NCI-H526 (cell line): ENCODE measurements at regions not wholly inside any gene's neighbourhood (a gene's known extent, or its start where the extent isn't known, plus 50 kb on each side); places are given as distances from the start of the nearest gene placed in this dataset.
"Not testable (repeated sequence)": the region's sequence is repeated elsewhere in the genome, so short reads cannot be mapped to it uniquely, and the experiment has no call there.

Experiments
- DNase-seq, 2 experiments: peaks; one replicate each; lab custom pipeline; 2025; lab: John Stamatoyannopoulos, UW

DNA sequence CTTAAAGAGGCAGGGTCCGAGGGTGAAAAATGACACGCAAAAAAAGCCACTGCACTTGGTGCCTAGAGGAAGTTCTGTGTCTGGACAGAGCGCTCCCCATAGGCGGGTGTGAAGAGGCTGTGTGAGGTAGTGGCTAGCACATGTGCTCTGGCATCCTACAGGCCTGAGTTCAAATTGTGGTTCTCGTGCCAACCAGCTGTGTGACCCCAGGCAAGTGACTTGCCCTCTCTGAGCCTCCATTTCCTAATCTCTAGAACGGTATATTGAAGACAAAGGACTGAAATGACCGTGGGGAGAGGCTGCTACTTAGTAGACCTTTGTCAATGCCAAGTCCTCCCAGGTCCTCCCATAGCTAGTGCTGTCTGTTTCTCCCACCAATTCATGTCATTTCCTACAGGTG lies 79.1 kb upstream of the MYL10 start:
- DNase-seq = no peak

DNA sequence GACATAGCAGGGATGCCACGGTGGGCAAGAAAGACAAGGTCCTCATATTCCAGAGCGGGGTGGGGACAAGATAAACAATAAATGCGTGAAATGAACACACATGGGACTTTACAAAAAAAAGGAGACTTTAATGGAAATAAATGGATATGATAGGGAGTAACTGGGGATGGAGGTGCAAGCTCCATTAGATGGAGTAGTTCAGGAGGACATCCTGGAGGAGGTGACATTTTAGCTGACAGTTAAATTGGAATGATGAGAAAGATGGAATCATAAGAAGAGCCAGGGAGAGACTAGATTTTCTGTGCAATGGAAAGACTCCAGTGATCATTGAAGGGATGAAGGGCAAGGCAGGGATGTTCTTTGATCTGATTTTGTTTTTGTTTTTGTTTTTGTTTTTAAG lies 83.6 kb upstream of the MYL10 start:
- no peak for DNase-seq

DNA sequence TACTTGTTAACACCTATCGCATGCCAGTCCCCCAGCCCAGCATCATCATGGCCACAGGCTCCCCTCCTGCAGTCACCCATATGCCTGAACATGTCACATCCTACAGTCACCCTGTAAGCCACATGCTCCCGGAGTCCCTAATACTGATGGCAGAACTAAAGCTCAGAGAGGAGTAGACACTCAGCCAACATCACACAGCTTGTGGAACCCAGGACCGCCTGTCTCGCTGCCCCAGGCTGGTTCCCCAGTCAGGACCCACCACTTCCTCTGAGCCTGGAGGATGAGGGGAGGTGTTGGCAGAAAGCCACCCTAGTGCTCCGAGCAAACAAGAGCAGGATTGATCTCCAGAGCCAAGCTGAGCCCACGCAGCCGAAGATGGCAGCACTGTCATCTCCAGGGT lies 85.0 kb upstream of the MYL10 start:
- DNase-seq = no peak

DNA sequence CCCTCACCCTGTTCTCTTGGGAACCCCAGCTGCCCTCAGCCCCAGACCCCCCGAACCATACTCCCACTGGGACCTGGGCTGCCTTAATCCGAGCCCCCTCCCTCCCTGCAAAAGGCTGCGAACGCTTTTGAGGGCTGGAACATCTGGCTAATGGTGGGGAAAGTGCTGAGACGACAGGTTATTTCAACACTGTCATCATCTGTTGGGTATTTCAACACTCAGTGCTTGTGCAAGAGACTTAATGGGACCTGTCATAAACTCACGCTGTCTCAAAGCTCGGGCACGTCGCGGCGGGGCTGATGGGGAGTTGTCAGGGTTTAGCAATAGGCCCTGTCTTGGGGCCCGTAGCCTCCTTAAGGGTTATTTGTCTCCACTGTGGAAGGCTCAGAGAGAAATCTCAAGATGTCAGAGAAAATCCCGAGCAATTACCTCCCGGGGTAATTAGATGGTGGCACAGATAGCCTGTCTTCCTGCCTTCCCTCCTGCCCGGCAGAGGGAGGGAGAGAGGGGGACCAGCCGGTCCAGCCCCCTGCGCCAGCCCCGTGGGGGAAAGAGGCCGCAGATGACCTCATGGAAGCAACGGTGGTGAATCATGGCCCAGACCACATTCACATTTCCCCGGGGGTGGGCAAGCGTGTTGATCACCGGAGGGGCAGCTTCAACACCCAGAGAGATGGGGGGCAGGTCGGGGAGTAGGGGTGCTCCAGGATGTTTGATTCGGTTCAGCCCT lies 88.7 kb upstream of the MYL10 start:
- DNase-seq = no peak

DNA sequence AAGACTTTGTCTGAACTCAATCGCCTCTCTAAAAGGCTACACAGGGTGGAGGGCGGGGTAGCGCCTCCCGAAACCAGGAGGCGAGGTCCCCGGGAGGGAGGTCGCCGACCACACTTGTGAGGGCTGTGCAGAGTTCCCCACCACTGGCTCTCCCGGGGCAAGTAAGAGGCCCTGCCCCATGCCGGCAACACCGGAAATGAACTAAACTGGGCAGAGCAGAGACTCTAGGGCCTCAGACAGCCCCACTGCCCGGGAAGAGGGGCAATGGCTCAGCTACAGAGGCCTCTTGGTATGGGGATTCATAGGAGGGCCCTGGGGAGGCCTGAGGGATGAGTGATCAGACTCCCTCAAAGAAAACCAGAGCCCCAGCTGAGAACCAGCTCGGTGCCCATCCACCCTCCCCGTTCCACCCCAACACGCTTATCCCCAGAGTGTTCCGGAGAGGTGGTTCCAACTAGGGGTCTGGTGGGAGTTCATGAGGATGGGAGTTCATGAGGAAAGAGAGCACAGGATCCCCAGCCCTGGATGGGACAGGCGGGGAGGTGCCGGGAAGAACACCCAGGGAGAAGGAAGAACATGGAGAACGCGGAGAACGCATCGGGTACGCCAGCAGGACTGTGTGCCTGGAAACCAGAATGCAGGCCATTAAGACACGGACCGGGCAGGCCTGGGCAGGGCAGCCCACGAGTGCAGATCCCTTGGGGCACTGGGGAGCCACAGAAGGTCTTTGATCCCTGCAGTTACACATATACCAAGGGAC lies 89.4 kb upstream of the MYL10 start:
- DNase-seq = no peak

DNA sequence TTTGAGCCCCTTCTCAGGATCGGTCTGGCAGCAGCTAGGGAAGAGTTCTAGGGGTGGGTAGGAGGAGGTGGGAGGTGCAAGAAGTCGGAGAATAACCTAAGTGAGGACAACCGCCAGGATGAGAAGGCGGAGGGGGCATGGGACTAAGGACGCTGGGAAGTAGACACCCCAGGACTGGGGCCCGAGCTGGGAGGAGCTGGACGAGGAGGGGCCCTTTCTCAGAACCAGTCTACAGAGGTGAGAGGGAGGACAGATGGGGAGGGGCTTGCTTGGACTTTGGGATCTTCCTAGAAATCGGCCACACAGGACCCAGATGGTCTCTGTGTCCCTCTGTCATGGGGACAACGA lies 90.0 kb upstream of the MYL10 start:
- no peak for DNase-seq

DNA sequence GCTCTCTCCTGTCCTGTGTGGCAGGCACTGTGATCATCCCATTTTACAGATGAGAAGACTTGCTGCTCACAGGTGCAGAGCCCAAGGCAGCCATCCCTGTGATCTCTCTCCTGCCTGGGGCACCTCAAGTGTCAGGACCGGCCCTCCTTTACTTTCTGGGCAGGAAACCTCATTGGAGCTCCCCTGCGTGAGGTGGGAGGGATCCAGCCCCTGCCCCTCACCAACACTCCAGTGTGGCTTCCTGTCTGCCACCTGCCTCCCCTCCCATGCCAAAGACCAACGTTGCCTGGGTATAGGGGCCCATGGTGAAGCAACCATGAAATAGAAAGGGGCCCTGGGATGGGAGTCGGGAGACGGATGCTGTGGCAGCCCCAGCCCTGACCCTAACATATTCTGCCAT lies 91.2 kb upstream of the MYL10 start:
- DNase-seq = no peak

DNA sequence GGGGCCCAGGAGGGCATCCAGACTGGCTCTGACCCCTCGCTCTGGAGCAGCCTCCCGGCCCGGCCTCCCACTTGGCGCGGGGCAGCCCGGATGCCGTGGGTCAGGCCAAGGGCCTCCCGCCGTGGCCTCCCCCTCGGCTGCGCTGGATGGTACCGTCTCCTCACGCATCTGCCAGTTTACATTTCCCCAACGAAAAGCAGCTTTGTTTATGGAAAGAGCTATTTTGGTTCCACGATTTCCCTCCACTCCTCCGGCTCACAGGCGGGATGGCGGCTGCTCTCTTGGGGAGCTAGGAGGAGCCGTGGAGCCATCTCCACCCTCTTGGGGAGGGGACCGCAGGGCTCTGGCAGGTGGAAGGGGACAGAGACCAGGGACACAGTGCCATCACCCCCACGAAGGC lies 93.2 kb upstream of the MYL10 start:
- no peak for DNase-seq

DNA sequence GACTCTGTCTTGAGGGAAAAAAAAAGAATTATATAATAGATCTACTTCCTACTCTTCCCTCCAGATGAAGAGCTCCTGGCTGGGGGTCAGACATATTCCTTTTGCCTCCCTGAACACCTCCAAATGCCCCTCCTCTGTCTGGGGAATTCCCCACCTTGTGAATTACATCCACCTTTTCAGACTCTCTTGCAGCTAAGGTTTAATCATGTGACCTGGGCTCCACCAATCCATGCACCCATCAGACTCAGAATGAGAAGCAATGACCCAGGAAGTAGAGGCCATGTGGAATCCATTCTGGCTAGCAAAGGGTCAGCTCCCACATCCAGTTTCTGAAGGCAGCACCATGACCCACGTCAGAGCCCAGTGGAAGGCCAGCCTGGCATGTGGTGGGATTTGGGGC lies 93.6 kb upstream of the CUX1 start:
- no peak for DNase-seq

DNA sequence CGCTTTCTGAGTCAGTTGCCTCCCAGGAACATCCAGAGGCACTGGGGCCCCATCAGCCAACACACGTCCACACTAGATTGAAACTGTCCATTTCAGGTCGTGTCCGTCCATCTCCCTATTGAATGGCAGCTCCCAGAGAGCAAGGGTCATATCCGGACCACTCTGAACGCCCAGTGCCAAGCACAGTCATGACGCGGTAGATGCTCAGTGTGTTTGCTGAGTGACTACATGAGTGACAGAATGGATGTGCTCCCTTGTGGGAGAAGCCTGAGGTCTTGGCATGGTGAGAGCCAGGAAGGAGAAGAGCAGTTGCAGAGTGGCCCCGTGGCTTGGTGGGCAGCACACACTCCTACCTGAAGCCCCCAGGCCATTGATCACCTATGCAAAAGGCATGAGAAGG lies 92.5 kb upstream of the CUX1 start:
- DNase-seq = no peak

DNA sequence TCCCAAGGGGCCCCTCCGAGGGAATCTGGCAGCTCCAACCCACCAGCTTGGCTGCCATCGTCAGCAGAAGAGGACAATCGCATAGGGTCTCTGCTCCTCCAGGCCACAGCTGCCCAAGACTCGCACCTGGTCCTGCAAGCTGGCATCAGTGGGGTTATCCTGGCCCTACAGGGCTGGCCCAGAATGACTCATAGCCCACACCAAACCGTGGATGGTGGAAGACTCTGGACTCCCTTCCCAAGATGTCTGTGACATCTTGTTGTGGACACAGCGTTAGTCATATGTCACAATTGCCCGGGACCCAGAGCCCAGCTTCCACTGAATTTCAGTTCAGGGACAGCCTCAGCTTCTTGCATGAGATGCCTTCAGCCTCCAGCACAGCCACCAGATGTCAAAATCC lies 91.5 kb upstream of the CUX1 start:
- DNase-seq = no peak

DNA sequence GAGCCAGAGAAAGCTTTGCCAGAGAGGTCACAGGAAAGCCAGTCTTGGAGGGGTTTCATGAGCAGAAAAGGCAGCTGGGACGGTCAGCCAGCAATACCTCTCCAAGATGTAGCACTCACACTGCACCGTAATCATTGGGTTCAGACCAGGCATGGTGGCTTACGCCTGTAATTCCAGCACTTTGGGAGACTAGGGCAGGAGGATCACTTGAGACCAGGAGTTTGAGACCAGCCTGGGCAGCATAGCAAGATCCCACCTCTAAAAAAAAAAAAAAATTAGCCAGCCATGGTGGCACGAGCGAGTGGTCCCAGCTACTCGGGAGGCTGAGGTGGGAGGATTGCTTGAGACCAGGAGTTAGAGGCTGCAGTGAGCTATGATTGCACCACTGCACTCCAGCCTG lies 90.2 kb upstream of the CUX1 start:
- DNase-seq = no peak

DNA sequence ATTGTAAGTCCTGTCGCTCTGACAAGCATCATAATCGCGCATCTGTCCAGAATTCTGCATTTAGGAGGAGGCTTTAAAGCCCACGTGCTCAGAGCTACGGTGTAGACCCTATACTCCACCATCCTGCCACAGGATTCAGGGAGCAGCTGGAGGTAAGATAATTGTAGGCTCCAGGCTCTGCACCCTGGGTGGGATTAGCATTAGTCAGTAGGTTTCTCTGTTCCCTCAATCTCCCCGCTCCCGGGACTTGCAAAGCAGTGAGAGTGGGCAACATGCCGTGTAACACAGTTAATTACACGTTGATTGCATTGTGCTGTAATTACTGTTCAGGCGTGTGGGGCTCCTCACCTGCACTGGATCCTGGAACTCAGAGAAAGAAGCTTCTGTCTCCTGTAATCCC lies 89.3 kb upstream of the CUX1 start:
- no peak for DNase-seq

DNA sequence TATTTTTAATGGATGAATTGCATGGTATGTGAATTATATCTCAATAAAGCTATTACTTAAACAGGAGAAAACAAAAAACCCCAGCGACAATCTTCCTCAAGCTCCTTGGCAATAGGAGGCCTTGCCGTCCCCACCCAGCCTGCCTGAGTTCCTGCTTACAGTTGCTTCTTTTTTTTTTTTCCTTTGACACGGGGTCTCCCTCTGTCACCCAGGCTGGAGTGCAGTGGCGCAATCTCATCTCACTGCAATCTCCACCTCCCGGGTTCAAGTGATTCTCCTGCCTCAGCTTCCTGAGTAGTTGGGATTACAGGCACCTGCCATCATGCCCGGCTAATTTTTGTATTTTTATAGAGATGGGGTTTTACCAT lies 88.6 kb upstream of the CUX1 start:
- DNase-seq = not testable (repeated sequence)

DNA sequence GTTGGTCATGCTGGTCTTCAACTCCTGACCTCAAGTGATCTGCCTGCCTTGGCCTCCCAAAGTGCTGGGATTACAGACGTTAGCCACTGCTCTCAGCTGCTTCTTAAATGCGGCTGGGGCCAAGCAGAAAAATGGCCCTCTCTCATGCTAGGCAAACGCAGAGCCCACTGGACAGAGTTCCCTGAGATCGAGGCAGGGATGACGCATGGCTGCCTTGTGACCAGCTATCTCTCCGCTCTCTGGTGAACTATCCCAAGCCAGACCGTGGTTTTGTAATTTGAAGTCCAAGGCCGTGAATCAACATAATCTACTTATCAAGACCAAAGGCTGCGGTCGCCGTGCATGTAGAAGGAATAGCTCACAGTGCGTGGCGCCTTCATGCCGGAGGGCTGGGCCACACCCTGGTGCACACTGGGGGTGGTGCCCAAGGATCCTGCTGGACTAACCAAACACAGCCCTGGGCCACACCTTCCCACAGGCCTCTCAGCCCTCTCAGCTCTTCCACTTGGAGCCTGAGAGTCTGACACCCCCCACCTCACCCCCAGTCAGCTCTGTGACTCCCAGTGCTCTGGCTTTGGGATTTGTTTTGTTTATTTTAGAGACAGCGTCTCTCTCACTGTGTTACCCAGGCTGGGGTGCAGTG lies 88.1 kb upstream of the CUX1 start:
- no peak for DNase-seq

DNA sequence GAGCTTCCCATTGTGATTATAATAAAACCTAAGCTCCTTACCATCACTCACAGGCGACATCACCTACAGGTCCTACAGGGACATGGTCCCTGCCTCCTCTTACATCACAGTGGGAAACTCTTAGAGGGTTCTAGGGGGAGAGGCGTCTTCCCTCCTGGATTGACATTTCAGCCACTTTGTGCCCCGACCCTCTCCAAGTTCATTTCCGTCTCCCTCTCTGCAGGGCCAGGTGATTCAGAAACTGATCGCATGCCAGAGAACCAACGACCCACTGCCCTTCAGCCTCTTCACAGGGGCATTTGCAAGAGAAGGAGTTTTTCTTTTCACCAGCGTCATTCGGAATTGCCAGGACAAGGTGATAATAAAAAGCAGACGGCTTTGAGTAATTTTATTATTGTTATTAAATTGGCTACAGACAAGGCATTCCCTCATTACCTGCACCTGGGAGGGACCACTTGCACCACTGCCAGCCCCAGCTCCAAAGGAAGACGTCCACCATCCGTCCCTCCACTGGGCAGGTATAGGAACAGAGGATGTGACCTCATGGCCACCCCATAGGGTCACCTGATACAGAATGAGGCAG lies 85.8 kb upstream of the CUX1 start:
- DNase-seq = no peak

DNA sequence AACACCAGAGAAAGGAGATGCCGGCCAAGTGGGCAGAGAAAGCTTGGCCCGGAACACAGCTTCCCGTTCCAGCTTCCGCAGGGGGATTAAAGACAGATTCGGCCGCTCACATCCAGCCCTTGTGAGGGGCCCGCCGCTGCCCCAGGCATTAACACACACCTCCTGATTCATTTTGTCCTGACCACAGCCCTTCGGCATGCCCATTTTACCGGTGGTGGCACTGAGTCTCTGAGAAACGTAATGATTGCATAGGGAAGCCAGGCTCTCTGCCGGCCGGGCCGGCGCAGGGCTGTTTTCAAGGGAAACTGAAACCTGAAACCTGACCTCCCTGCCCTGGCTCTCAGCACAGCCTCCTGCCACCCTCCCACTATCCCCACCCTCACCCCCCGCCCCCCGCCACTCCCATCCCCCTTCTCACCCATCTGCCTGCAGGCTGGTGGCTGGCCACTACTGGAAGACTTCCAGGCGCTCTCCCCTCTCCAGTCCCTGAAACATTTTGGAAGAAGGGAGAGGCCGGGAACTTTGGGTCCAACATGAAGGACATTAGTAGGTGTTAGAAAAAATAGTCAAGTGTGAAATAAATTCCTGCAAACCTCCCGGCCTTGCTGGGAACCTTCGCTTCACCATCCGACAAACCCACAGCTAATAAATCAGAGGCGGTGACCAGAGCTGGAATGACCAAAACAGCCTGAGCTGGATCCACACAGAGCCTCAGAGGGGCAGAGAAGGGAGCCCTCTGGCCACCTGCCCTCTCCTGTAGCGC lies 83.5 kb upstream of the CUX1 start:
- peak in 1 of 2 experiments; percentile 51 for DNase-seq

DNA sequence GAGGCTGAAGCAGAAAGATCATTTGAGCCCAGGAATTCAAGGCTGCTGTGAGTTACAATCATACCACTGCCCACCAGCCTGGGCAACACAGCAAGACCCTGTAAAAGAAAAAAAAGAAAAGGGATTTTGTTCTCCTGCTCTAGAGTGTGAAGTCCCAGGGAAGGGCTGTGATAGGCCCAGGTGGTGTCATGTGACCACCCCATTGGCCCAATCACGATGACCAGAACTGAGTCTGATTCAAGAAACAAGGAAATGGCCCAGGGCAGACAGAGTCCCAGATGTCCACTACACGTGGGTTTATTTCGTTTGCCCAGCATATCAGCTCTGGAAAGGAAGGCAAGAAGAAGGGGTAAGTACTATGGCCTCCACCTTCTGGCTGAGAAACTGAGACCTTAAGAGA lies 81.3 kb upstream of the CUX1 start:
- no peak for DNase-seq

DNA sequence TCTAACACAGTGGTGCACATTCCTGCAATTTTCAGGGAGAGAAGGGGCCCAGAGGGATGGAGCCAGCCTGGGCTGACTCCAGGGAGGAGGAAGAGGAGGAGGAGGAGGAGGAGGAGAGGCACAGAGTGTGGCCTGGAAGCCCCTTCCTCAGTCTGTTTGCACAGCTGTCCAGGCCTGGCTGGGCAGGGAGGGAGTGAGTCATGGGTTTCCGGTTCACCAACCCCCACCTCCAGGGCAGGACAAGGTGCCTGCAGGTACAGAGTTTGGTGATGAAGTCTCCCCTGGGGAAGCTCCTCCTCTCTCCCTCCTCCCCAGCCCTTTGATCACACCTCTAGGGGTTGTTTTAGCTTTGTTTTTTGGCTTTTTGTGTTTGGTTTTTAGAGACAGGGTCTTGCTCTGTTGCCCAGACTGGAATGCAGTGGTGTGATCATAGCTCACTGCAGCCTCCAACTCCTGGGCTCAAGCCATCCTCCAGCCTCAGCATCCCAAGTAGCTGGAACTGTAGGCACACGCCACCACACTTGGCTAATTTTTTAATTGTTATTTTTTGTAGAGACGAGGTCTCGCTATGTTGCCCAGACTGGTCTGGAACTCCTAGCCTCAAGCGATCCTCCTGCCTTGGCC lies 77.5 kb upstream of the CUX1 start:
- no peak for DNase-seq

DNA sequence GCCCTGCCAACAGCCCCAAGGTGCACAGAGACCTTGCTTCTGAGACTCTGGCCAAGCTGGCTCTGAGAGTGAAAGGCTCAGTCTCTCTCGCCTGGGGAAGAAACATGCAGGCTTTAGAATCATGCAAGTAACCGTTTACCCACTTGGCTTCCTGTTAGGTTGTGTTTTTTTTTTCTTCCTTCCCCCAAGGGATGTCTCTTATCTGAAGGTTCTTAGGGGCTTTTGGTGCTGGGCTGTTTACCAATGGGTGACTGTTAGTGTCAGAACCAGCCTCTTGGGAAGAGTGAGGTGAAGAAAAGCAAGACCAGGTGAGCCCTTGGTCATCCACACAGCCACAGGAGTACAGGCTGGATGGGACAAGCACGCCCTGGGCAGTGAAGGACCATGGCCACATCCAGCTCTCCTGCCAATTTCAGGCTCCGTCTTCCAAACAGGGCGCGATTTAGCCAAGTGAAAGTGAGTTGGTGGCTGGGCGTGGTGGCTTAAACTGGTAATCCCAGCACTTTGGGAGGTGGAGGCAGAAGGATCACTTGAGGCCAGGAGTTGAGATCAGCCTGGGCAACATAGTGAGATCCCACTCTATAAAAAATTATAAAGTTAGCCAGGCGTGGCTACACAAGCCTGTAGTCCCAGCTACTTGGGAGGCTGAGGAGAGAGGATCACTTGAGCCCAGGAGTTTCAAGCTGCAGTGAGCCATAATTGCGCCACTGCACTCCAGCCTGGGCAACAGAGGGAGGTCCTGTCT lies 76.3 kb upstream of the CUX1 start:
- no peak for DNase-seq
